ENCODE measurements at regions not wholly inside any gene's neighbourhood (a gene's known extent, or its start where the extent isn't known, plus 50 kb on each side); places are given as distances from the start of the nearest gene placed in this dataset.
A peak's percentile ranks its signal among the peaks of the same experiment; 100 is the strongest.

DNA sequence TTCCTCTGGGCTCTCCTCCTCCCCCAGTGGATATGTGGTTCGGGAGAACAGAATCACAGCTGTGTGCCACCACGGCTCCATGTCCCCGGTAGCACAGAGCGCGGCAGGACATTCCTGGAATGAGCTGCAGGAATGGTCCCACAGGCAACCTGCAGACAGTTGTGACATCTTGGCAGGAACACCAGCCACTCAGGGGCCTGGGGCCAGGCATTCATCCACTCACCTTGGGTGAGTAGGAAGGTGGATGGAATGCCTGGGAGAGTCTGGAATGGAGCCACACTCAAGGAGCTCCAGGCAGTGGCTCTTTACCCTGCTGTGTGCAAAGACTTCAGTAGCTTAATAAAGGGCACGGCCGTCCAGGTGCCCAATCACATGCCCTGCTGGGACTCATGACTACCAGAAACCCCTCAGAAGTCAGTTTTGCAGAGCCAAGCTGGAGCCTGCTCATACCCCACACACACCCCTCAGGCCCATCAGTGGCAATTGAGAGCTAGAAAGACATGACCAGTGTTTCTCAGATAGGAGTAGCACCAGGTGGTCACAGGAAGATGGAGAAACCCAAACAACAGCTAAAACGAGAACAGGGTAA is 117.3 kb upstream of the PRR20G start:
- Histone ChIP-seq H3K27me3 (replicated peaks in 1 of 7) (peaks cover 0 to 51% (median 0%) of the 10 kb centered on the region in 7 donors), H3K4me1 (no peaks in the 10 kb centered on the region), H3K9me3 (peaks cover 0 to 1% (median 0%) of the 10 kb centered on the region in 8 donors), H3K36me3 (no peaks in the 10 kb centered on the region), H3K27ac (no peak overlapping the region), H3K4me3 (no peak overlapping the region)
- WGBS, 5 donors, result 54 to 71% (median 61%) methylated on average over 8 of the region's 8 CpGs
- peak; percentile 47 for DNase-seq
- intact Hi-C loops (cut with DNase I; ENCODE audit: low total_unique reads), result no loop called here
- TF ChIP-seq POLR2AphosphoS5 (IDR thresholded peaks at IDR 0.05), result no peak
- no peak for TF ChIP-seq POLR2A (IDR thresholded peaks at IDR 0.05)
- TF ChIP-seq, protein P1, sequence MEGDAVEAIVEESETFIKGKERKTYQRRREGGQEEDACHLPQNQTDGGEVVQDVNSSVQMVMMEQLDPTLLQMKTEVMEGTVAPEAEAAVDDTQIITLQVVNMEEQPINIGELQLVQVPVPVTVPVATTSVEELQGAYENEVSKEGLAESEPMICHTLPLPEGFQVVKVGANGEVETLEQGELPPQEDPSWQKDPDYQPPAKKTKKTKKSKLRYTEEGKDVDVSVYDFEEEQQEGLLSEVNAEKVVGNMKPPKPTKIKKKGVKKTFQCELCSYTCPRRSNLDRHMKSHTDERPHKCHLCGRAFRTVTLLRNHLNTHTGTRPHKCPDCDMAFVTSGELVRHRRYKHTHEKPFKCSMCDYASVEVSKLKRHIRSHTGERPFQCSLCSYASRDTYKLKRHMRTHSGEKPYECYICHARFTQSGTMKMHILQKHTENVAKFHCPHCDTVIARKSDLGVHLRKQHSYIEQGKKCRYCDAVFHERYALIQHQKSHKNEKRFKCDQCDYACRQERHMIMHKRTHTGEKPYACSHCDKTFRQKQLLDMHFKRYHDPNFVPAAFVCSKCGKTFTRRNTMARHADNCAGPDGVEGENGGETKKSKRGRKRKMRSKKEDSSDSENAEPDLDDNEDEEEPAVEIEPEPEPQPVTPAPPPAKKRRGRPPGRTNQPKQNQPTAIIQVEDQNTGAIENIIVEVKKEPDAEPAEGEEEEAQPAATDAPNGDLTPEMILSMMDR (IDR thresholded peaks at IDR 0.05 in 8 of 11, conservative IDR thresholded peaks at IDR 0.05 in 3 of 11), result no peak

GRCh38 chr3:127404221-127405009 is 116.6 kb upstream of the PRR20G start:
- Histone ChIP-seq H3K36me3 (no peaks in the 10 kb centered on the region), H3K27ac (no peak overlapping the region), H3K4me3 (no peak overlapping the region), H3K27me3 (replicated peaks in 1 of 7) (peaks cover 0 to 44% (median 0%) of the 10 kb centered on the region in 7 donors), H3K4me1 (no peaks in the 10 kb centered on the region), H3K9me3 (peaks cover 0 to 7% (median 0%) of the 10 kb centered on the region in 8 donors)
- TF ChIP-seq, protein P1 (IDR thresholded peaks at IDR 0.05 in 8 of 11, conservative IDR thresholded peaks at IDR 0.05 in 3 of 11), result no peak
- TF ChIP-seq POLR2A (IDR thresholded peaks at IDR 0.05), result no peak
- WGBS, 5 donors, result 51 to 56% (median 53%) methylated on average over 8 of the region's 8 CpGs
- peak; percentile 24 for DNase-seq
- intact Hi-C loops (cut with DNase I; ENCODE audit: low total_unique reads), result no loop called here

DNA sequence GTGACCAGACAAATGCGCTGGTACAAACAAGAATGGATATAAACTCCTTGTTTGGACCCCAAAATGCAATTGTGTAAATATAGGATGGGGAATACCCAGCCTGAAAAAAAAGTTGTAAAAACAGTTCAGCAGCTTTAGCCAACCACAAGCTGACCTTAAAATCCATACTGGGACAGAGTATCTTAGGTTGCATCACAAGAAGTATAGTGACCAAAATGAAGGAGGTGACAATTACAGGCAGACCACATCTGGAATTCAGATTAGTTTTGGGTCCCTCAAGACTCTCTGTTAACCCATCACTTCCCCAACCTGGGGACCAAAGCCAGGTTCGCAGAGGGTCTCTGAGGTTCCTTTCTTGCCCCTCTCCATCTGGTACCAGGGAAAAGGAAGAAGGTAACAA is 115.9 kb upstream of the PRR20G start:
- Histone ChIP-seq H3K4me3 (no peak overlapping the region), H3K27ac (no peak overlapping the region), H3K36me3 (no peaks in the 10 kb centered on the region), H3K9me3 (peaks cover 0 to 11% (median 0%) of the 10 kb centered on the region in 8 donors), H3K4me1 (no peaks in the 10 kb centered on the region), H3K27me3 (replicated peaks in 1 of 7) (peaks cover 0 to 38% (median 0%) of the 10 kb centered on the region in 7 donors)
- 83 to 93% (median 91%) methylated on average over 2 of the region's 2 CpGs for WGBS, 5 donors
- intact Hi-C loops (cut with DNase I; ENCODE audit: low total_unique reads), result no loop called here
- TF ChIP-seq POLR2AphosphoS5 (IDR thresholded peaks at IDR 0.05) (no peak), POLR2A (IDR thresholded peaks at IDR 0.05) (no peak)
- TF ChIP-seq, protein P1 (IDR thresholded peaks at IDR 0.05 in 8 of 11, conservative IDR thresholded peaks at IDR 0.05 in 3 of 11), result no peak
- DNase-seq, result no peak

- no peaks in the 10 kb centered on the region for H3K4me1 ChIP-seq
- H3K27me3 ChIP-seq (replicated peaks in 1 of 7), result peaks cover 0 to 18% (median 0%) of the 10 kb centered on the region in 7 donors
- no peaks in the 10 kb centered on the region for H3K36me3 ChIP-seq
- no peak for DNase-seq
- no peak overlapping the region for H3K4me3 ChIP-seq
- H3K27ac ChIP-seq, result no peak overlapping the region
- TF ChIP-seq, protein P1 (IDR thresholded peaks at IDR 0.05 in 8 of 11, conservative IDR thresholded peaks at IDR 0.05 in 3 of 11), result no peak
- TF ChIP-seq POLR2A (IDR thresholded peaks at IDR 0.05) (no peak), POLR2AphosphoS5 (IDR thresholded peaks at IDR 0.05) (no peak)
- H3K9me3 ChIP-seq, result peaks cover 0 to 11% (median 0%) of the 10 kb centered on the region in 8 donors
- intact Hi-C loops (cut with DNase I; ENCODE audit: low total_unique reads), result no loop called here
Measured at GRCh38 chr3:127399154-127399553, 111.3 kb upstream of the PRR20G start.
